KBM-7 (cell line): ENCODE measurements at regions not wholly inside any gene's neighbourhood (a gene's known extent, or its start where the extent isn't known, plus 50 kb on each side); places are given as distances from the start of the nearest gene placed in this dataset.
"Not testable (repeated sequence)": the region's sequence is repeated elsewhere in the genome, so short reads cannot be mapped to it uniquely, and the experiment has no call there.

ENCODE experiments used
- DNase-seq: peaks from one replicate; pipeline ENCODE4 v3.0.0-alpha.2; 2015
- in situ Hi-C: fragments of 300-500 bp; cut with MboI; formaldehyde crosslinking; loops from 2 replicates; pipeline ENCODE4 v1.14.3; 2020; ENCODE audit warnings: low sequenced_read_pairs, low pct_unique_long_range_greater_than_20kb, mixed read lengths

DNA sequence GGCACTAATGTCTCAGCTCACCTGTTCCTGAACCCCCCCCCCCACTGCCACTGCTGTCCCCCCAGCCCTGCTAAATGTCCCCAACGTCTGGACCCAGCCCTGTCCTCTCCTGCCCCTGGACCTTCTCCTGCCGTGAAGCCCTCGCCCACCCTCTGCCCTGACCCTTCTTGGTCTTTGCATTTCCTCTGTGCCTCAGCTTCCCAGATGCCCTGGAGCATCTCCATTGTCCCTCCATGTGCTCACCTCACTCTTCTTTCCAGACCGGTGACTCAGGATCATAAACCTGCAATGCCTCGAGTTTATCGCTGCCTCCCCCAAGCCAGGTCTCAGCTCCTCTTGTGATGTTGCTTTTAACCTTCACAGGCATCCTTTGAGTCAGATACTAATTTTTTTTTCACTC lies 416.4 kb downstream of the BRD1 start:
- no peak for DNase-seq
- in situ Hi-C loops: no loop called here

GRCh38 chr22:49408102-49408836 lies 419.4 kb downstream of the BRD1 start:
- DNase-seq: no peak
- in situ Hi-C loops: no loop called here

DNA sequence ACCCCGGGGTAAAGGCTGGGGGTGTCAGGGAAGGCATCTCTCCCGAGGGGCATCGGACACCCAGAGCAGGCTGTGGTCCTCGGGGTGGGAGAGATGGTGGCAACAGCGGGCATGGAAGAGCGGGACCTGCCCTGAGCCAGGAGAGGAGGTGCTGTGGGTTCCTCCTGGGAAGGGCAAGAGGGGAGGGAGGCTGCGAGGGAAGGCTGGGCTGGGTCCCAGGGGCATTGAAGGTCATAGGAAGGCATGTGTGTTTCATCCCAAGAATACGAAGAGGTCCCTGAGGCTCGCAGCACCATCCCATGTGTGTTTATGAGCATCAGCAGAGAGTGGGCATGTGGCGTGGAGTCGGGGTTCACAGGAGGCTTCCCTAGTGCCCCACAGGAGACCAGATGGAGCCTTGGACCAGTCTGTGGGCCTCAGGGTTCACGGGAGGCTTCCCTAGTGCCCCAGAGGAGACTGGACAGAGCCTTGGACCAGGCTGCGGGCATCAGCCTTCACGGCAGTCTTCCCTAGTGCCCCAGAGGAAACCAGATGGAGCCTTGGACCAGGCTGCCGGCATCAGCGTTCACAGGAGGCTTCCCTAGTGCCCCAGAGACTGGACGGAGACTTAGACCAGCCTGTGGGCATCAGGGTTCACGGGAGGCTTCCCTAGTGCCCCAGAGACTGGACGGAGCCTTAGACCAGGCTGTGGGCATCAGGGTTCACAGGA lies 420.6 kb downstream of the BRD1 start:
- no peak for DNase-seq
- in situ Hi-C loops: no loop called here

- DNase-seq: no peak
- in situ Hi-C loops: no loop called here
These were observed 421.5 kb downstream of the BRD1 start for GRCh38 chr22:49406047-49406650.

- in situ Hi-C loops: no loop called here
- no peak for DNase-seq
These were observed 422.1 kb downstream of the BRD1 start for GRCh38 chr22:49405590-49405989.

GRCh38 chr22:49404576-49405241 lies 423.0 kb downstream of the BRD1 start:
- in situ Hi-C loops: no loop called here
- no peak for DNase-seq

DNA sequence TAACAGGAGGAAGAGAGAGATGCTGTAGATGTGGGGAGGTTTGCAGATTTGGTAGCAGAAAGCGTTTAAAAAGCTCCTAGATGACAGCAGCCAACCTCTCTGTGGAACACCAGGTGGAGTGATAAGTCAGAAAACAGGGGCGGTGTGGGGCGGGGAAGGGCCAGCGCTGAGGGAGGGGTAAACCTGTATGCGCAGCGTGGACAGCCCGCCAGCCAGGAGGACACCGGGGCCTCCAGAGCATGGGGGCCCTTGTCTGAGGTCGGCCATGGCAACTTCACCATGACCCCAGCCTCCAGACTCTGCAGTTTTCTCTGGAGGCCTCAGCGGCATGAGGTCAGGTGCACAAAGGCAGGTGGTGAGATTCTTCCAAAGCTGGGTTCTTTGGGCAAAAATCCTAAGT lies 423.7 kb downstream of the BRD1 start:
- DNase-seq: no peak
- in situ Hi-C loops: no loop called here

GRCh38 chr22:49403102-49403501 lies 424.6 kb downstream of the BRD1 start:
- DNase-seq: no peak
- in situ Hi-C loops: no loop called here

DNA sequence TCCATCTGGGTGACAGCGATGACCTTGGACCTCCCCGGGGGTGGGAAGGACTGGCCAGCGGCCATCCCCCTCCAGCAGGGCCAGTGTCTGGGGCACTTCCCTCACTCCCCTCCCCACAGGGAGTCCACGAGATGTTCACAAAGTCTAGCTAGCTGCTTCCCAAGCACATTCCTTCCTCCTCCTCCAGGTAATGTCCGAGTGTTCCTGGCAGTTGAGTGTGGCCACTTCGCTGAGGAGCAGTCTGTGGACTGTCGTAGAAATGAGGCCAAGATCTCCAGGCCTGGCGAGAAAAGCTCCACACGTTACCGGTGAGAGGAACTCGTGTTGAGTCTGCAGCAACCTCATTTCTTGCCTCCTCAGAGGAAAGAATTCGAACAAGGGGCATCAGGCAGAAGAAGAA lies 425.5 kb downstream of the BRD1 start:
- no peak for DNase-seq
- in situ Hi-C loops: no loop called here

DNA sequence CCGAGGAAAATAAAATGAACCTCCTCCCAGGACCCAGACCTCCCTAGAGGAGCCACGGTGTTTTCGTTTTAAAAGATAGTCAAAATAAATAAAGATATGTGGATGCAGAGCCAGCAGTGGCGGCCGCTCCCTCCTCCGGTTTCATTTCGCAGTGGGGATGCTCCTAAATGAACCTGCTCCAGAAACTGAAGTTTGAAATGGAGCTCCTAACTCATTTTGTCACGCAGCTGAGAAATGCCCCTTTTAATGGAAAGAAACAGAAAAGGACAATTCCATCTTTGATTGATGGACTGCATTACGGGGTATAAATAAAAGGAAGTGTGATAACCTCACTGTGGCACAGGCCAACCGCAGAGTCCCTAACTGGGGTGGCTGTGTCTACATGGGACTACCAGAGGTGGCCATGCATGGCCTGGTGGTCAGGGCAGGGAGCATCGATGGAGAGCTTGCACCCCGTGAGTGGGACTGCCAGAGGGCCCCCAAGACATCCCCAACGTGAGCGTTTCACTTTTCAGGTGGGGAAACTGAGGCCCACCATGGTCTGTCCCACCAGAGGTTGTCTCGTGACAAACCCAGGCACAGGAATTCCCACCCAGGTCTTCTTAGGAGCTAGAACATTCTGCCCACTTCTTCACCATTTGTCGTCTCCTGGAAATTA lies 426.6 kb downstream of the BRD1 start:
- no peak for DNase-seq
- in situ Hi-C loops: no loop called here

DNA sequence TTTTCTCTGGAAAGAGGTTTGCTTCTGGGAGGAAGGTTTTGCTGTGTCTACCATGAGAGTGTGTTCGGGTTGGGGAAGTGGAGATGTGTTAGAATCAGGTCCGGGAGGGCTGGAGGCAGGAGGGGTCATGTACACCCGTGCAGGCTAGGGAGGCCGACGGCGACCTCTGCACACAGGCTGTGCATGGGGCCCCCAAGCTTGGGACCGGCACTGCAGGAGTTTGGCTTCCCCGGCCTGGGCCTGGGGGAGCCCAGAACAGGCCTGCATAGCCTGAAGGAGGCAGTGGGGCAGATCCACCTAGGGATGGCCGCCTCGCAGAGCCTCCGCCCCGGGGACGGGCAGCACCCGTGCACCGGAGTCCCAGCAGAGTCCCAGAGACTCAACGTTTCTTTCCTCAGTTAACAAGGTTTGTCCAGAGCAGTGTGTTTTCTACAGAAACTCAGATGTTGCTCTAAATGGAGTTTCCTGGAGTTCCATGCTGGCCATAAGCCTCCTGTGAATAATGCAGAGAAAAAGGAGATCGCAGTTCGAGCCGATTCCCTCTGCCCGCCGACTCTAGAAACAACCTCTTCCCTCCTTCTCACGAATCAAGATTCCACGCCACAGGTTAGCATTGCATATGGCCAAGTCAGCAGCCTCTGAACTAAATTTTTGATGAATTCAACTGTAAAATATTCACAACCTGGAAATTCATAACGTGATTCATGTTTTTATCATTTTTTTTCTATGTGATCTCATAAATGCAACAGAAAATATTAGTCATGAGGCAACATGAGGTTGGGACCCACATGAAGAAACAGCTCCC lies 427.3 kb downstream of the BRD1 start:
- in situ Hi-C loops: no loop called here

GRCh38 chr22:49398646-49399045 lies 429.0 kb downstream of the BRD1 start:
- in situ Hi-C loops: no loop called here
- no peak for DNase-seq

More for the DNA sequence above, 427.3 kb downstream of the BRD1 start:
- DNase-seq: no peak

GRCh38 chr22:49398115-49398514 lies 429.6 kb downstream of the BRD1 start:
- DNase-seq: no peak
- in situ Hi-C loops: no loop called here

DNA sequence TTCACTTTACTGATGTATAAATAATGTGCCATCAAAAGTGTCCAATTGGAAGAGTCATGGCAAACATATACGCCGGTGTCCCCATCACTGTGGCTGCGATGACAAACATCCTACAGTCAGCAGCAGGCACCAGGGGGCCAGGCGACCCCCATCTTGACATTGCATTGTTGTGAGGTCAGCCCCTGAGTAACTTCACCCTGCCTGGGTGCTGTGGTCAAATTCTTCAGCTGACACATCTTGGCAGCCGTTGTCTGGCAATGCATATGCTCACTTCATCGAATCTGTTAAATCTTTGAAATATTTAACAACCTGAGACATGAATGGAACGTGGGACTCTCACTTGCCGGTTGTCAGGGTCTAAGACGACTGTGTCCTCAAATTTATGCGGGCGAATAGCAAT lies 430.9 kb downstream of the BRD1 start:
- in situ Hi-C loops: no loop called here
- DNase-seq: no peak

- in situ Hi-C loops: no loop called here
- DNase-seq: no peak
These were observed 432.1 kb downstream of the BRD1 start for GRCh38 chr22:49395617-49396016.

DNA sequence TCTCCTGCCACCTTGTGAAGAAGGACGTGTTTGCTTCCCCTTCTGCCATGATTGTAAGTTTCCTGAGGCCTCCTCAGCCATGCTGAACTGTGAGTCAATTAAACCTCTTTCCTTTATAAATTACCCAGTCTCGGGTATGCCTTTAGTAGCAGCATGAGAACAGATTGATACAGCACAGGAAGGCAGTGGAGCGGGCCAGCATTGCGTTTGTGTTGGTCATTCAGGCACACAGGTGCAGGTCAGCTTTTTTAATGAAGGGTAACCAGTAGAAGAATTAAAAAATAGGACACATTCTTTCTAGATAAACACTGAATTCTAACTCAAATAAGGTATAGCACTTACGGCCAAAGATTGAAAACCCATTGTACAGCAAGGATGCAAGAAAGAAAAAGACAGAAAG lies 432.6 kb downstream of the BRD1 start:
- in situ Hi-C loops, DNase-seq: not testable (repeated sequence)

DNA sequence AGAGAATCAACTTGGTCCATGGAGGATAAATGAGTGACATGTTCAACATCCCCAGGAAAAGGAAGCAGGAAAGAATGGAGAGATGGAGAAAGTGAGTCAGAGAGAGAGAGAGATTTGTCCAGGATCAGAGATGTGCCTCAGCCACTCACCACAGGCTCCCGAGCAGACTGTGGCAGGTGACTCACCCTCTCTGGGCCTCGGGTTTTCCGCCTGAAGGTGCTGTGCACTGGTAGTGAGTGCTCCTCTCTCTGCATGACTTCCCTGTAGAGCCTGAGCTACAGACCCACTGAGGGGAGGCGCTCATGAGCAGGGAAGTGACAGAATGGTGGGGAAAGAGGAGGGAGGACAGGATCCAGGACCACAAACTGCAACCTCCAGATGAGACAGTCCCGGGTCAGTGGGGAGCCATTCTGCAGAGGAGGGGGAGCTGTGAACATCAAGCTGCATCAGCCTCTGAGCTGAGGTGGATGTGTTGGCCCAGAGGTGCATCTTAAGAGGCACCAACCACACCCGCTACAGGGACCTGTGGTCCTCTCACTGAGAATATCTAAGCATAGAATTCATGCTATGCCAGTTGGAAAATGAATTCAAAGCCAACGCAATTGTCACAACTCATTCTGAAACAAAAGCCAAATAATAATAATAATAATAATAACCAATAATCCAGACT lies 433.4 kb downstream of the BRD1 start:
- in situ Hi-C loops: no loop called here
- no peak for DNase-seq

GRCh38 chr22:49393526-49393925 lies 434.1 kb downstream of the BRD1 start:
- in situ Hi-C loops: no loop called here
- DNase-seq: no peak
